ACHN (cell line): ENCODE measurements at regions not wholly inside any gene's neighbourhood (a gene's known extent, or its start where the extent isn't known, plus 50 kb on each side); places are given as distances from the start of the nearest gene placed in this dataset.
A peak's percentile ranks its signal among the peaks of the same experiment; 100 is the strongest.

Experiments
- DNase-seq: peaks from one replicate; pipeline ENCODE4 v3.0.0-alpha.2; 2015
- in situ Hi-C: cut with HindIII; loops from 2 replicates; pipeline ENCODE4 v1.10.0; 2017; ENCODE audit warnings: low sequenced_read_pairs, low pct_ligation_motif_present, low pct_unique_long_range_greater_than_20kb

DNA sequence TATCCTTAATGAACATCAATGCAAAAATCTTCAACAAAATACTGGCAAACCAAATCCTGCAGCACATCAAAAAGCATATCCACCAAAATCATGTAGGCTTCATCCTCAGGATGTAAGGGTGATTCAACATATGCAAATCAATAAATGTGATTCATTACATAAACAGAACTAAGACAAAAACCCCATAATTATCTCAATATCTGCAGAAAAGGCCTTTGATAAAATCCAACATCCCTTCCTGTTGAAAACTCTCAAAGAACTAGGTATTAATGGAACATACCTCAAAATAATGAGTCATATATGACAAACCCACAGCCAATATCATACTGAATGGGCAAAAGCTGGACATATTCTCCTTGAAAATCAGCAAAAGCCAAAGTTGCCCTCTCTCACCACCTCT is 54.6 kb upstream of the DEPDC1 start:
- in situ Hi-C loops: no loop called here
- no peak for DNase-seq

DNA sequence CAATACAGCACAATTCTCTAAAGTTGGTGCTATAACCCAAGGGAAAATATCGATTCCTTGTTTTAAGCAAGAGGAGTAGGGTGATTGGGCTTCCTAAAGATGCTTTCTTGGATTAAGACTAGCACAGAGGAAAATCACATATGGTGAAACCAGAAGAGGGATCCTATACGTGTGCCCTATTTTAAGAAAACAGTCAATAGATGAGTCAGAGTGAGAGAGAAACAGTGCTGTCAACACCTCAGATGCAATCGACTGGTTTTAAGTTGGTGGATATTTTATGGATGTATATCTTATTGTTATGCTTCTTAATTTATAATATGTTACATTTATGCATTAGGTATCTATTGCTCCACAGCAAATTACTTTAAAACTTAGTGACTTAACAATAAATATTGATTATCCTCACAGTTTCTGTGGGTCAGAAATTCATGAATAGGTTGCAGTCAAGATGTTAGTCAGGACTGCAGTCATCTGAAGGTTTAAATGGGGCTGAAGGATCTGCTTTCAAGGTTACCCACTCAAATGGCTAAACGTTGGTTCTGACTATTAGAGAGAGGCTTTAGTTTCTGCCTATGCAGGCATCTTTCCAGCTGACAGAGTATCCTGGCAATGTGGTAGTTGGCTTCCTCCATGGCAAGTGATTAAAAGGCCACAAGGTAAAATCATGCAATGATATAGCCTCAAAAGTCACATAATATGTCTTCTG is 61.6 kb upstream of the DEPDC1 start:
- DNase-seq: no peak
- in situ Hi-C loops: no loop called here

DNA sequence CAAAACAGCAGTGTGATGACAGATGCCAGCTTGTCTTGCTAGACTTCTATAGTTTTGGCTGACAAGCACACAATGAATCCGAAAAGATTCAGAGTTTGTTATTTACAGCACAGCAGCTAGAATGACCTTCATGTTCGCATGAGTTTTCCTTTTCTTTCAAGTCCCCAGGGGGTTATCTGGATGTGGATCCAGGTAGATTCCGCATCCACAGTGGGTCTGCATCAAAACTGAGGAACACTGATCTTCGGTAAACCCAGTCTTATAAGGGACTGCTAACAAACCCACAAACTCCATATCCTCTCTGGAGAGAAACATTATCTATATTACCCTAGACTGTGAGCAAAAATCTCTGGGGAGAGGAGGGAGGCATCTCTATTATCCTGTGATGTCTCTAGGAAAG is 69.0 kb upstream of the DEPDC1 start:
- in situ Hi-C loops: no loop called here
- no peak for DNase-seq

DNA sequence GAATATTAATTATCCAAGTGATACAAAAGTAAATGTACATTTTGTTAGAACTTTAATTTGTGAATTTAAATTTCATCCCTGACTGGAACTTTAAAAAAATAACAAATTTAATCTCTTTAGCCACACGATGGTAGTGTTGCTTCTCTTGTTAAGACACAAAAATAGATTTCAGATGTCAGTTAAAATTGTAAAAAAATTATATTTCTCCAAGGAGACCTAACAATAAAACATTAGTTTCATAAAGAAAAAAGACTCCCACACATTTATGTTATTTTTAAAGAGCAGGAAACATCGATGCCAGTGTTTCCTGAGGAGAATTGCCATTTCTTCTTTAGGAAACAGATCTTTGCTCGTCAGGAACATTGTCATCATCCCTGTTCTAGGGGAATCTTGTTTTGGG is 74.0 kb upstream of the DEPDC1 start:
- DNase-seq: no peak
- in situ Hi-C loops: no loop called here

DNA sequence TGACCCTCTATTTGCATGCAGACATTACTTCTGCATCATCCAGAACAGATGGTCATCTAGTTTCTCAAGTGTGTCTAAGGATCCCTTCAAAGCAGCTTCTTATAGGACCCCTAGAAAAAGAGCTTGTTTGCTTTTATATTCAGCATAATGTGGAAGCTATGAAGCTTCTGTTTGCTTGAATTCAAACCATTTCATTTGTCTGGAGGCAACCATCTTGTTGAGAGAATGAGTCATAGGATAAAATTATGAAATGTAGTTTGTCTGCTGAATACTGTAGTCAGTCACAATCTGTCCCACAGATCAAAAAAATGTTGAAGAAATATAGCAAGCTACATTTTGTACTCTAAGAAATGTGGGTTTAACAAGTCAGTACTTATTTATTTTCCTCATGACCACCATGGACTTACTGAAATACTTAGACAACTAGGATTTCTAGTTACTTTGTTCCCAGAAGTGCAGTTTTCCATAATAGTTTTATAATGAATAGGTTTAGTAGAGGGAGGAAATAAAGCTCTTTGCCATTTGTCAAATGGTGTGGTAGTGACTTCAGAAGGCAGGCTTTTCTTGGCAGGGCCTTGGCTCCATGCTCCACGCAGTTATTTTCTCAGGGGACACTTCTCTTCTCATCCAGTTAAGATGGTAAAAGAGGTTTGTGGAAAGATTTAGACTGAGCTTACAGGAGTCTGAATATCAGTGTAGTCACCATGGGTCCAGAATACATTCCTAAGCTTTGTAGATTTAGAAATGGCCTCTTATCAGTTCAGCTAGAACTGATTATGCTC is 74.8 kb upstream of the DEPDC1 start:
- in situ Hi-C loops: no loop called here
- no peak for DNase-seq

DNA sequence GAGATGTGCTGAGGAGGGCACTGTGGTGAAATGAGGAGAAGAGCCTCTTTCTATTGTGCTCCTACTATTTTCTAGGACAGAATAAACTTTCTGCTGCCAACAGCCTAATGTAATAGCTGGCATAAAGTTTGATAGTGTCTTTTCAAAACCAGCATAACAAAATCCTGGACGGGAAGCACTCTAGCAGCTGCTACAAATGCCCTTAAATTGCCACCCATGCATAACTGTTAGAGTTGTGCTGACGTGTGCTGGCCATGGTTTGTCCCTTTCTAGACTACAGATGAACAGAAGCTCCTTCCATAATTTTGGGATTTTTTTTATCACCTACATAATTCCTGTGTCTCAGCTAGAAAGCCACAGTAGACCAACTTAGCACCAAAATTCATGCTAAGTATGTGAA is 88.5 kb upstream of the DEPDC1 start:
- no peak for DNase-seq
- in situ Hi-C loops: no loop called here

DNA sequence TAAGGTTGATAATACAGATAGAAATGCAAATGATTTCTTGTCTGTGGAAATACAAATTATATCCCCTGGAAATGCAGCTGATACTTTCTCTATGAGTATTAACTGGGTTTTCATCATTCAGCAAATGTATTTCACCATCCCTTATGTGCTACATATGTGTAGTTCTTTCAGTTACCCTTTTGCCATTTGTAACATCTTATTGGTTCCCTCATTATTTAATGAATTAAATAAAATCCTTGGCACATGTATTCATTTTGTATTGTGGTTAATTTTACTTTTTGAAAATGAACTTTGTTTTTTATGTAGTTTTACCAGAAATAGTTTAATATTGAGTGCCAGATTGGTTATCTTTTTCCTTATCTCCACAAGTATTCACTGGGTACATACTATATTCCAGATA is 89.9 kb upstream of the DEPDC1 start:
- no peak for DNase-seq
- in situ Hi-C loops: no loop called here

DNA sequence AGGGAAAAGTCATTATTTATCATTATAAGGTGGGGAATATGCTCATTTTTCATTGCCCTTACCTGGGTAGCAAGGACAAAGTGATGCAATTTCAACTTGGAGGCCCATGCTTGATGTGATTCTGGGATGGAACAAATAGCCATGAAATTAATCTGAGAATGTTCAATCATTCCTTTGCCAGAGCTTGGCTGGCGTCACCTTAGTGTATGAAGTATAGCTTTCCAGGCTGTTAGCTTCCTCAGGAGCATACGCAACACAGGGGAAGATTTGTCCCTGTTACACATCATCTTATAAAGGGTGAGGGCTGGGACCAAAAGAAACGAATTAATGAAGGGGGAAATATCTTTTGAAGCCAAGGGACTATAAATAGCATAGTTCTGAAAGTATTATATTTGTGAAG is 91.4 kb upstream of the DEPDC1 start:
- in situ Hi-C loops: no loop called here
- no peak for DNase-seq

DNA sequence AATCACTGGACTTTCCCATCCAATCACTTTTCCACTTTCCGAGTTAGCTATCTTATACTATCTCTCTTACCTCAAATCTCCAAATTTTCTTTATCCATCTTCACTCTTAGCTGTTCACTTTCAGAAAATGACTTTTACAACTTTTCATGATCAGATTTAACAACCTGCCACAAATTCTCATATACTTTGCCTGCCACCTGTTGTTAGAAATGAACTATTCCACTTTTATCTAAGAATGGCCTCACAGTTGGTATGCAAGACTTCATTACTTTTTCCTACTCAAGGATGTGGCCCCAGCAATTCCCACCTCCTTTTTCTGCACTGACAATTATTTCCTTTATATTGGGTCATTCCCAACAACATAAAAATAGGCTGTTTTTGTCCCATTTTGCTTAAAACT is 93.6 kb upstream of the DEPDC1 start:
- in situ Hi-C loops: no loop called here
- DNase-seq: peak; percentile 7

DNA sequence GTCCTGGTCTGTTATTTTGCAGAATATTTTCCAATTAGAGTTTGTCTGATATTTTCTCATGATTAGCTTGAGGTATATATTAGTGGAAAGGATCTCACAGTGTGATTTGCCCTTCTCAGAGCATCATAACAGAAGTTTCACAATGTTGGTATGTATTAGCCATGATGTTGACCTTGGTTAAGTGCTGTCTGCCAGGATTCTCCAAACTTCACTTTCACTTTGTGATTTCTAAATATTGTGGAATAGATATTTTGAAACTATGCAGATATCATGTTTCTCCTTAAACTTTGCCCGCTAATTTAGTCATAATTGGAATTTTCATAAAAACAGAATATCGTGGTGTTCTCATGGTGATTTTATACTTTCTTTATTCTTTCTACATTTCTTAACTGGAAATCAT is 98.0 kb upstream of the DEPDC1 start:
- DNase-seq: no peak
- in situ Hi-C loops: no loop called here

DNA sequence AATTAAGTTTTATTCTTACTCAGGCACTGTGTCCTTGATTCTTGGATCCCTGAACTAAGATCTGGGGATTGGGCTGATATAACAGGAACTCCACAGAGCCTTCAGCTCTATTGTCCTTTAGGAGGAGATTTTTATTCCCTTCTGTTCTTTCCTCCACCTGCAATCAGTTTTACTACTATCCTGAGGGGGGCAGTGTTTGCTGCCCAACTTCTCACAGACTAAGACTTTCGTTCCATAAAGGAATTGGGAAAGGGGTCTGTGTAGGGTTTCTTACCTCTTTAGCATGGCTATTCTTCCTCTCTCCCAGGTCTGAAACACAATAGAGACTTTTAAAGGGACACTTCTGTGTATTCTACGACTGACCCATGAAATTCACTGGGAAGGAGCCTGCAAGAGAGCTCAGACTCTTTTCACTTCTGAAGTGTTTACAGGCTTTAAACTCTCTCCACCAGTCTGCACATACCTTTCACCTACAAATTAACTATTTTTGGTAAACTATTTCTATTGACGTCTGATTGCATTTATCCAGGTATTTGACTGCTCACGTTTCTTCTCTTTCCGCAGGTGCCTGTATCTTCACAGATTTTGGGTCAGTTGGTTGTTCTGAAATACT is 103.3 kb upstream of the DEPDC1 start:
- peak; percentile 36 for DNase-seq
- in situ Hi-C loops: no loop called here

DNA sequence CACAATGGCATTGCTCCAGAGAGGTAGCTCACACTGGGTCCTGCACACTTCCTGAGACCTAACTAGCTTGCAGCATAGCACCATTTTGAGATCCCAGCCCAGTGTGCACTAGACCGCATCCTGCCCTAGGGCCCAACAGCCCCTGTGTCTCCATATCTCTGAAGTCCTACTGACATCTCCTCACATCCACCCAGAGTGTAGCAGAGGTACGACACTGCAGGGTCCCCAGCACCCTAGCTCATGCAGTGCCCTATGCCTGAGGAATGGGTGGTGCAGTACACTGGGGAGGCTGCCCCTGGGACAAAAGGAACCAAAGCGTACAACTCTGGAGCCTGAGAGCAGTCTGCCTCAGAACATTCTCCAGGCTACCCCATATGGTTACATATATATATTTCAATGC is 111.4 kb upstream of the DEPDC1 start:
- in situ Hi-C loops: no loop called here
- no peak for DNase-seq

DNA sequence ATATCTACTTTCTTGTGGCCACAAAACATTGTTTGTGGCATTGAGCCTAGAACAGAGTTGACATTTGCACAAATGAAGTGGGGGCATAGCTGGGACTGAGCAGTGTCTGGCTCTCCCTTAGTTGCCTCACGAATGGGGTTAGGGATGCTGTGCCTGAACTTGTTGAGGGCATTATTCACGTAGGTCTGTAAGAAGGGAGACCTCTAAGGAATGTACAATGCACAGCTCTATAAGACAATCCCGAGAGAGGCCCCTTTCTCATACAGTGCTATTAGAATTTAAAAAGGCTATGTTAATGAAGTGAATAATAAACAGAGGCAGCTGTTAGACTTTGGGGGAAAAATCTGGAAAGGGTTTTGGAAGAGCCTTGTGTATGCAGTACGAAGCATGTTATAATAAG is 118.4 kb upstream of the DEPDC1 start:
- DNase-seq: no peak
- in situ Hi-C loops: no loop called here

DNA sequence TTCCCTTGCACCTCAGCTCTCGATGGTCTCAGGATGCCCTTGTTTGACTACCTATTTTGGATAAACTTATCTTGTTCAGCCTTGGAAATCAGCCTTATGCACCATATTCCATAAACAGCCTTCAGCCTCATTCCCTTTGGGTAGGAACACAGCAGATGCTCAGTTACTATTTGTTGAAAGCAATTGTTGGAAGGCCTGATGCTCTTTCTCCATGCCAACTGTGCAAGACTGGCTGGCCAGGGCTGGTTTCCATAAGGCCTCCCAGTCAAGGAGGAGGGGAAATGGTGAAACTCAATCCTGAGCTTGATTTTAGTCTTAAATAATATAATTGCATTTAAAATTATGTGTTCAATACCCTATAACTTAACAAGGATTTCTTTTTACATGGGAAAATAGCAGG is 121.1 kb upstream of the DEPDC1 start:
- in situ Hi-C loops: no loop called here
- DNase-seq: no peak

DNA sequence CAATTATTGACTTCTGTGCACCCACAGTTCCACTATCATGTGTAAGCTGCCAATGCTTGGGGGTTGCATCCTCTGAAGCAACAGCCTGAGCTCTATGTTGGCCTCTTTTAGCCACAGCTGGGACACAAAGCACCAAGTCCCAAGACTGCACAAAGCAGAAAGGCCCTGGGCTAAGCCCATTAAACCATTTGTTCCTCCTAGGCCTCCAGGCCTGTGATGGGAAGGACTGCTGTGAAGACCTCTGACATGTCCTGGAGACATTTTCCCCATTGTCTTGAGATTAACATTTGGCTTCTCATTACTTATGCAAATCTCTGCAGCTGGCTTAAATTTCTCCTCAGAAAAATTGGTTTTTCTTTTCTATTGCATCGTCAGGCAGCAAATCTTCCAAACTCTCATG is 123.7 kb upstream of the DEPDC1 start:
- in situ Hi-C loops: no loop called here
- no peak for DNase-seq

DNA sequence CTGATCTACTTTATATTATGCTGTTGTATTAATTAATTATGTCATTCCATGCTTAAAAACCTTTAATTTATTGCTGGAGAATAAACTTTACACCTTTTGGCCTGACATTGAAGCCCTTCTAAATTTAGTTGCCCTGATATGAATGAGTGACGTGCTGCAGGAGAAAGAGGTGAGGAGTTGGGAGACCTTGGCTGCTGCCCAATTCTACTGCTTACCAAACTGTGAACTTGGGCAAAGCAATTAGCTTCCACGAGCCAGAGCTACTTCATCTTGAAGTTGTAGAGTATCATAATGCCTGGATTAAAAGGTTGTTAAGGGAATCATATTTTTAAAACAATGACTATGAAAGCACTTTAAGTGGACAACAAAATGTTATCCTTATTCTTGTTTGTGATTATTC is 126.8 kb upstream of the DEPDC1 start:
- no peak for DNase-seq
- in situ Hi-C loops: no loop called here

DNA sequence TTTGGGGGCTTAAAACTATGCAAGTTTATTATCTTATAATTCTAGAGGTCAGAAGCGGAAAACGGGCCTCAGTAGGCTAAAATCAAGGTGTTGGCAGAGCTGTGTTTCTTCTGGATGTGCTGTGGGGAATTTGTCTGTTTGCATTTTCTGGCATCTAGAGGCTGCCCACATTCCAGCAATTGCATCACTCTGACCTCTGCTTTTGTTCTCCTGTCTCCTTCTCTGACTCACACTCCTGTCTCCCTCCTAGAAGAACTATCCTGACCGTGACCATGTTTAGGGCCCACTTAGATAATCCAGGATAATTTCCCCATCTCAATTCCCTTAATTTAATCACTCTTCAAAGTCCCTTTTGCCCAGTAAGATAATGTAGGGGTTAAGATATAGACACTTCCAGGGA is 127.4 kb upstream of the DEPDC1 start:
- DNase-seq: no peak
- in situ Hi-C loops: no loop called here

DNA sequence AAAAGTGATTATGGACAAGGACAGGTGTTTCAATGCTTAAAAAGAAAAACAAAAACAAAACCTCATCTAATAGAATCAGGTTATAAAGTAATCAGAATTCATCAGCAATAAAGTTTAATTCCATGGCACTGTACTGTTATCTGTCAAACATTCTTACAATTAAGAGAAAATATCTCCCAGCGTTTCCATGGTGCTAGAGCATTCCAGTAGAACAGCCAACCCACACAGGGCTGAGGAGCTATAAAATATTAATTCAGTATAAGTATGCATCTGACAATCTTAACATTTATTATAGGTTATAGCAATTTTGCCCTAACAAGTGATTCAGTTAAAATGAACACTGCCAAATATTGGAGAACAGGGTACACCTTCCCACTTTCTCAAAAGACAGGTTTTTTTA is 128.7 kb upstream of the DEPDC1 start:
- in situ Hi-C loops: no loop called here
- DNase-seq: no peak

DNA sequence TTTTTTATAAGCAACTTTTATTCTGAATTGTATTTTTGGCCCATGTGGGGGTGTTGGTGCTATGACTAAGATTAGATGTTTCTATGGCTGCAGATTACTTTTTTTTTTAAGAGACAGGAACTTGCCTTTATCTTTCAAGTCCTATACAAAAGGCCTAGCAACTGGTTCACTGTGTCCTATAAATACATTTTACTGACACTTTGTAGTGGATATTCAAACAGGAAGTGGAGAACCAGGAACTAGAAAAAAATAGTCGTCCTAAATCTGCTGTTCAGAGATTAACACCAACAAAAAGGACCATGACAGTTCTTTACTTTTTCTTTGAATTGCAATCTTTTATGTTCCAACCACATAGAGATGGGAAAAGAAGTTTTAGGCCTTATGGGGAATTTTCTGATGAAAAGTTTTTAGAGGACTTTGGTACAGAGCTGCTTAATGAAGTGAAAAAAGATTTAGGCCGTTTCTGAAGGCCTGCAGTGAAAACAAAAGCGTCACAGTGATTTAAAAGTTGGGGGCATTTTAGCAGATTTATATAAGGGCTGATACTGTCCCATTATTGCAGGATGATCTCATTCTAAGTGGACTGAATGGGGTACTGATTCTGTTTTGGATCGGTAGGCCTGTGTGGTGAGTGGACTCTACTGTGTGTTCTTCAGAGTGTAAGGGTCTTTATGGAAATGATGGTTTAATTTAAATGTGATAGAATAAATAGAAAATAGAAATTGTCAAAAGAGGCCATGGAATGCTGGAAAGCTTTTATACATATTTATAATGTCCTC is 136.4 kb upstream of the DEPDC1 start:
- in situ Hi-C loops: no loop called here
- no peak for DNase-seq
